Right lung (tissue), 2 donors: ENCODE measurements at regions not wholly inside any gene's neighbourhood (a gene's known extent, or its start where the extent isn't known, plus 50 kb on each side); places are given as distances from the start of the nearest gene placed in this dataset.
"Not testable (repeated sequence)": the region's sequence is repeated elsewhere in the genome, so short reads cannot be mapped to it uniquely, and the experiment has no call there.

Experiments used
- DNase-seq, 2 donors: peaks; one replicate each; pipeline ENCODE4 v3.0.0-alpha.2; 2013

DNA sequence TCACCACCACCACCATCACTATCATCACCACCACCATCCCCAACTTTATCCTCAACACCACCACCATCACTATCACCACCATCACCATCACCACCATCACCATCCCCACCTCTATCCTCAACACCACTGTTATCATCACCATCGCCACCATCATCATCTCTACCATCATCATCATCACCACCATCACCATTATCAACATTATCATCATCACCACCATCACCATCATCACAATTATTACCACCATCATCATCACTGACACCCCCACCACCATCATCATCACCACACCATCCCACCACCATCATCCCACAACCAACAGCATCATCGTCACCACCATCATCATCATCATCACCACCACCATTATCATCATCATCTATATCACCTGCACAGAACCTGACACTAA is 188.4 kb upstream of the PWP1 start:
- no peak for DNase-seq

DNA sequence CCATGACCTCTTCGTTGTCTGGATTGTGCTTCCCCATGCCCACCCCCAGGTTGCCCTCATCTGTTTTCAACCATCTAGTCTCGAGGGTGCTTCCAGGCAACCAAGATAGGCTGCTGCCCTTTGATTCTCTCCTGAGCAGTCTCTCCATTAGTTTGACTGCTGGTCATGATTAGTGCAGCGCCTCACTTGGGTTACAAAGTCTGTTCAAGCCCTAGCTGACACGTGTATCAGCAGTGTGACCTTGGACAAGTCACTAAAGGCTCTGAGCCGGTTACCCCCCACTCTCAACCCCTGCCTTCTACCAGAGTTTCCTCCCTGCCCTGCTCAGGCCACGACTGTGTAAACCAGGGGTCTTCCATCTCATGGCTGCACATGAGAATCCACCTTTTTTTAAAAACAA is 185.3 kb upstream of the PWP1 start:
- no peak for DNase-seq

DNA sequence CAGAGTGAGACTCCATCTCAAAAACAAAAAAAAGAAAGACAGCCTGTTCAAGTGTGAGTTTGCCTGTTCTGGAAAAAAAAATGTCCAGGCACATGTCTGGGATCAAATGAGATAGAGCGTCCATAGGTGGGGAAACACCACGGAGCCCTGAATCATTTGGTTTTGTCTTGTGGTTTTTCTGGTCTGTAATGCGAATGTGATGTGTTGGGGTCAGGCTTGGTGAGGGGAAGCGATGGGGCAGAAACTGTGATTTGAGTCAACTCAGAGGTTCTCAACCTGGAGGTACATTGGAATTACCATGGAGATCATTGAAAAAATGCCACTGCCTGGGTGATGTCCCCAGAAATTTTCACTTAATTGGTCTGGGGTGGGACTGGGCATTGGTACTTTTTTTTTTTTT is 183.9 kb upstream of the PWP1 start:
- DNase-seq = no peak

DNA sequence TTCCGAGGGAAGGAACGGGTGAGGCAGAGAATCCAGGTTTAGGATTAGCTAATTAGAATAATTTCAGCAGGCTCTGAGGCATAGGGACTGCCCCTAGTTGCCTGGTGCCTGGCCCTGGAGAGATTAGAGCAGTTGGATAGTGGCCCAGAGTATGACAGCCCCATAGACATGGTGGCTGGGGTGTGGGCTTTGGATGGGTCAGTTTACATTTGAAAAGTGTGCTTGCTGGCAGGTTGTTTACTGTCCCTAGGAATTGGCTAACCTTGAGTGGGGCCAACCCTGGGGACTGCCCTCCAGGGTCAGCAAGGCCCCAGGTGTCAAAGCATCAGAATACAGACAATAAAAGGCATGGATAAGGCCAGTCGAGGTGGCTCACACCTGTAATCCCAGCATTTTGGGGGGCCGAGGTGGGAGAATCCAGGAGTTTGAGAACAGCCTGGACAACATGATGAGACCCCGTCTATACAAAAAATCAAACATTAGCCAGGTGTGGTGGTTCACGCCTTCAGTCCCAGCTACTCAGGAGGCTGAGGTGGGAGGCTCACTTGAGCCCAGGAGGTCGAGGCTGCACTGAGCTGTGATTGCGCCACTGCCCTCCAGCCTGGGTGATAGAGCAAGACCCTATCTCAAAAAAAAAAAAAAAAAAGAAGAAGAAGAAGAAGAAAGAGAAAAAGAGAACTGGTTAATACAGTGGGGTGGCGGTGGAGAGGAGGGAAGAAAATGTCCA is 182.3 kb upstream of the PWP1 start:
- no peak for DNase-seq

DNA sequence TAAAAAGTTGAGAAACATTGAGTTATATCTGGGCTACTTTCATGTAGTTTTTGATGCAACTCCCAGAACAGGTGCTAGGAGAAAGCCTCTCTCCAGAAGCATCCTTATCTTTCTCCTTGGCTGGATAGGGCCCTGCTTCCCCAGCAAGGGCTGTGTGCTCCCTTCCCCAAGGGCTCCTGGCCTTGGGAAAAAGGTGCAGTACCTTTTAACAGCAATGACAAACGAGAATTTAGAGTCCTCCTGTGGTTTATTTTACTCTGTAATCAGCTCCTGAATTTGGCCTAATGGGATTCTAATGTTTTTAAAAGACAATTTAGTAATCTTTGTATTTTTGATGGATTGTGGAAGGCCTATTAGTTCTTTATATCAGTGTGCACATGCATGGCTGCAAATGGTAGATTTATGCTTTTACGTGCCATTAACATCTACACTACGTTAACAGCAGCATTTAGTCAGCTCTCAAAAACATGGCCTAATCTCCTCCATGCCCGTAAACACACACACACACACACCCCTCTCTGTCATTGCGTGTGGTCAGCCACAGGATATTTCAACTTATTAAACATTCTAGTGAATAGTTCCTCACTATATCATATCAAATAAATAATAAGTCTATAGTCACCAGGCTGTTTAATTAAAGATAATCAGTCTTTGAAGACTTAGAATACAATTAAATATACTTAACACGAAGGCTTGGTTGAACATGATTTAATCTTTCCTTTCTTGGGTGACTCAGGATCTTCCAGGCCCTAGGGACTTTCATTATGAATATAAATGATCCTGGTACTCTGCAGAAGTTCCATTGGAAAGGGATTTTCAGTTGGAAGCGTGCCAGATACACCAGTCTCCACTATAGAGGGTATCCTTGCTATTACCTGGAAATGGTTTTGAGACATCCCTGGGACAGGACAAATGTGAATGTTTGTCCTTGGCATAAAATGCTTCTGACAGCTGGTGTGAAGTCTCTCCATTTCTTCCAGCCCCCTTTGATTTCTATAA is 181.4 kb upstream of the PWP1 start:
- no peak for DNase-seq

DNA sequence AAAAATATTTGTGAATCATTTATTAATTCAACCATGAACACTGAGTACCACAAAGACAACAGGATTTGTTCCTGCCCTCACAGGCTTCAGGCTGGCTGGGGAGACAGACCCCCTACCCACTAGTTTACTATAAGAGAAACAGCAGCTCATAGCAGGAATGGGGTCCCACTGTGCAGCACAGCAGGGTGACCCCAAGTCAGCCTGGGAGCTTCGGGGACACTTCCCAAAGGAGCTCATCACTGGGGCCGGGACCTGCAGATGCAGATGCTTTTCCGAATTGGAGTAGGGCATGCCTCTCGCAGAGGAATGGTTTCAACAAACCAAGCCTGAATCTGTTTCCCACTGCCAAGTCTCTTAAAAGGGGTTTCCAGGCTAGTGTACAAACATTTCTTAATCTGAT is 176.2 kb upstream of the PWP1 start:
- no peak for DNase-seq

DNA sequence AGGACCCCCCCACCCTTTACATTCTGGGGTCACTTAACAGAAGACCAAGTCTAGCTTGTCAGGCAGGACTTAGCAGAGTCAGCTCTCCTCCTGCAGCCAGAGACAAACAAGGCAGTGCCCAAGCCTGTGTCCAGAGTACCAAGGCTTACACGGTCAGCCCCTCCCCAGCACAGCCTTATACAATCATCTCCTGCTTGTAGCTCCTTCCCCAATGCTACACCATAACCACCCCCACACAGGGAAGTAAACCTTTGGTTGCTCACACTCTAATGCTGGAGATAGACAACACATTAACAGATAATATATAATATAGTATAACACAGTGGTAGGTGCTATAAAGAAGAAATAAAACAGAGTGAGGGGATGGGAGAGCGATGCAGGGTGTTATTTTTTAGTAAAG is 175.4 kb upstream of the PWP1 start:
- no peak for DNase-seq

DNA sequence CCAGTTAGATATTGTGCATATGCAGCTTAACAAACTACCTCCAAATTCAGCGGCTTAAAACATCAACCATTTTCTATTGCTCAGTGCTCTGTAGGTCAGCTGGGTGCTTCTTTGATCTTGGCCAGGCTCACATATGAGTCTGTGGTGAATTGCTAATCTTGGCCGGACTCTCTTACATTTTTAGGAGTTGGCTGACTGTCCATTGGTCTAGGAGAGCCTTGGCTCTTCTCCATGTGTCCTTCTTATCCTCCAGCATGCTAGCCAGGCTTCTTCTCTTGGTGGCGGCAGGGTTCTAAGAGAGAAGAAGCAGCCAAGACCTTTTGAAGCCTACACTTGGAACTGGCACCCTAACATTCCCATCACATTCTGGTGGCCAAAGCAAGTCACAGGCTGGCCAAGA is 174.3 kb upstream of the PWP1 start:
- no peak for DNase-seq

DNA sequence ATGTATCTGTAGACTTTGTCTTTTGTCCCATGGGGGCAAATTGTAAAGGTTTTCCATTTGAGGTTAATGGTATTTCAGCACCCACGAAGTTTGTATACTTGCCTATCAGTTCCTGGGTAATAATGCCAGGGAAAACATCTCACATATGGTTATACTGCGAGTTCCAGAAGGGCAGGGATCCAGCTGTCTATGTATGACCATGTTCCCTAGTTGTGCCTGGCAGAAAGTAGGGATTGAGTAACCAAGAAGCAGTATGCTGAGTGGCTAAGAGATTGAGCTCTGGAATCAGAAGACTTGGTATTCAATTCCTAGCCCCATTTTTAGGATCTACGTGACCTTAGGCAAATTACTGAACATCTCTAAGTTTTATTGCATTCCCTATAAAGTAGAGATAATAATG is 173.2 kb upstream of the PWP1 start:
- DNase-seq = no peak

DNA sequence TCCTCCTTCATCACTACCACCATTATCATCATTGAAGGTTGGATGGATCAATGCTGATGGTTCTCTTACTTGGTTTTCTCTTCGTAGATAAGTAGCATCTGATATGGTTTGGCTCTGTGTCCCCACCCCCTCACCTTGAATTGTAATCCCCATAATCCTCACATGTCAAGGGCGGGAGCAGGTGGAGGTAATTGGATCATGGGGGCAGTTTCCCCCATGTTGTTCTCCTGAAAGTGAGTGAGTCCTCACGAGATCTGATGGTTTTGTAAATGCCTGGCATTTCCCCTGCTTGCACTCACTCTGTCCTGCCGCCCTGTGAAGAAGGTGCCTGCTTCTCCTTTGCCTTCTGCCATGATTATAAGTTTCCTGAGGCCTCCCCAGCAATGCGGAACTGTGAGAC is 172.4 kb upstream of the PWP1 start:
- DNase-seq = no peak

DNA sequence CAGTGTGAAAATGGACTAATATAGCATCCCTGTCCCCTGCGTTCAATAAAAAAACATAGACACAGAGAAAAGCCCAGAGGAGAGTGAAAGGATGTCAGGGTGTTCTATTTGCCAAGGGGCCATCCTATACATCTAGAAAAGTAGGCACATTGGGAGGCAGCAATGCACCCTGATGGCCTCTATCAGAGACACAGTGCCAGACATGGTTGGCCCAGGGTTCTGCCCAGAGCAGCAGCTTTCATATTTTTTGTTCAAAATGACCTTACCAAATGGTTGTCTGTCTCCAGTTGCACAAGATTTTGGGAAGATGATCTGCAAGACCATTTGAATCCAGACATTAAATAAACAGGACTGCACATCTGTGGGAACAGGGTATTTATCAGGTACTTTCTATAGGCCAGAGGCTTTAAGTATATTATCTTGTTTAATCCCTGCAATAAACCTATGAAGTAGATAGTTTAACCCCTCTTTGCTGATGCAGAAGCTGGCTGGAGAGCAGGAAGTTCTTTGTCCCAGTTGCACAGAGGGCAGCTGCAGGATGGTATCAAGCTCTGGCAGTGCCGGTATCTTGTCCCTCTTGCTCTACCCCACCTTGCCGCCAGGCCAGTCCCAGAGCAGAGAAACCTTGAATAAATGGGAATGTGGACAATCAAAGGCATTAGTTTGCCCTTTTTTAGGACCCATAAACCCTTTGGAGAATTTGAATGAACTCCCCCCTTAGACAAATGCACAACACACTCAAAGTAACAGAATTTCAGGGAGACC is 171.8 kb upstream of the PWP1 start:
- DNase-seq = no peak

DNA sequence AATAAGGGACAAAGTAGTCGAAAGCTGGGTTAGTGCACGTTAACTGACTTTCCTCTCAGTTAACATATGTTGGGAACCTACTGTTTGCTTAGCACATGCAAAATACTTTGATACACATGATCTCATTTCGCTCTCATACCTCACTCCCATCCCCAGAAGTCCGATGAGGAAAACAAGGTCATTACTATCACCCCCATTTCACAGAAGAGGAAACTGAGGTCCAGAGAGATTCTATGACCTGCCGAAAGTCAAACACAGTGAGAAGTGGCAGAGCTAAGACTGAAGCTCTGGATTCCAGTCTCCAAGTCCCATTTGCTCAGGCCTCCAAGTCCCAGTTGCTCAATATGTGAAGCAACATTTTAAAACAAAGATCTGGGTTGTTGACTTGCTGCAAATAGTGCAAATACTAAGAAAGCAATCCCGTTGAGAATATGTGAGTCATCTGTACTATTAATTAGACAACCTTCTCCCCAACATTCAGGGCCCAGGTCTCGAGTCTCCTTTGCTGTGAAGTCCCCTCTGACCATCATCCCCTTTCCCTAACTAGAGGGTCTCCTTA is 170.6 kb upstream of the PWP1 start:
- no peak for DNase-seq

DNA sequence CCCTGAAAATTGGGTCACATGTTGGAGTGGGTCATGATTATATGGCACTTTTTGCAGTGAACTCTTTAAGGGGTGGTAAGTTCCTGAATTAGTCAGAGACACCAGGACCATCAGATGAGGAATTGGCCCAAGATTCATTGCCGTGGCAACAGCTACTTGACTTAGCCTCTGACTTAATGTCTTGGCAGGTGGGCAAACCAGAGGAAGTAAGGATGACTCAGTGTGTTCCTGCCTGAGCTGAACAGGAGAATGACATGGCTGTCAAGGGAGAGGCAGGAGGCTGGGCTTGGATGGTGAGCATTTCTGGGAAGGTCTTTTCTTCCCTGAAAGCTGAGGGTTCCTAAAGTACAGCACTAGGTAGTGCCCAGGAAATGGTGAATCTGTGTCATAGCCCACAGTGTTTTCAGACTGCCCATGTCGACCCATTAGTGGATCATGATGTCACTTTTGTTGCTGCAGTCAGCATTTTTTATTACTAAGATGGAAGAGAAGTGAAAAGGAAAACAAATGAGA is 170.1 kb upstream of the PWP1 start:
- no peak for DNase-seq

DNA sequence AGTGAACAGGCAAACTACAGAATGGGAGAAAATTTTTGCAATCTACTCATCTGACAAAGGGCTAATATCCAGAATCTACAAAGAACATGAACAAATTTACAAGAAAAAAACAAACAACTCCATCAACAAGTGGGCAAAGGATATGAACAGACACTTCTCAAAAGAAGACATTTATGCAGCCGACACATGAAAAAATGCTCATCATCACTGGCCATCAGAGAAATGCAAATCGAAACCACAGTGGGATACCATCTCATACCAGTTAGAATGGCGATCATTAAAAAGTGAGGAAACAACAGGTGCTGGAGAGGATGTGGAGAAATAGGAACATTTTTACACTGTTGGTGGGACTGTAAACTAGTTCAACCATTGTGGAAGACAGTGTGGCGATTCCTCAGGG is 167.8 kb upstream of the PWP1 start:
- DNase-seq = not testable (repeated sequence)

DNA sequence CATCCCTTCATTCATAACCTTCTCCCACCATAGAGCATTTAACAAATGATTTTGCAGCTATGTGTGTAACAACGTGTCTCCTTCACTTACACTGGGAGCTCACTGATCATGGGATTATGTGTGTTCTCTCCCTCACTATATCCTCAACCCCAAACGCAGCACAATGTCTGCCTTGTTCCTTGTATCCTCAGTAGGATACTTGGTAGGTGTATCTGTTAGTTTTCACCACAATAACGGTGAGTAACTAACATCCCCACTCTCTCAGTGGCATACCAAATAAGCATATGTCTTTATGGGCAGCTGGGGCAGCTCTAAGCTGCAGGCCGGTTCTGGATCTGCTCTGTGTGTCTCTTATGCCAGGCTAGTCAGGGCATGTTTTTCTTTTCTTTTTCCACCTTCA is 166.7 kb upstream of the PWP1 start:
- DNase-seq = no peak

DNA sequence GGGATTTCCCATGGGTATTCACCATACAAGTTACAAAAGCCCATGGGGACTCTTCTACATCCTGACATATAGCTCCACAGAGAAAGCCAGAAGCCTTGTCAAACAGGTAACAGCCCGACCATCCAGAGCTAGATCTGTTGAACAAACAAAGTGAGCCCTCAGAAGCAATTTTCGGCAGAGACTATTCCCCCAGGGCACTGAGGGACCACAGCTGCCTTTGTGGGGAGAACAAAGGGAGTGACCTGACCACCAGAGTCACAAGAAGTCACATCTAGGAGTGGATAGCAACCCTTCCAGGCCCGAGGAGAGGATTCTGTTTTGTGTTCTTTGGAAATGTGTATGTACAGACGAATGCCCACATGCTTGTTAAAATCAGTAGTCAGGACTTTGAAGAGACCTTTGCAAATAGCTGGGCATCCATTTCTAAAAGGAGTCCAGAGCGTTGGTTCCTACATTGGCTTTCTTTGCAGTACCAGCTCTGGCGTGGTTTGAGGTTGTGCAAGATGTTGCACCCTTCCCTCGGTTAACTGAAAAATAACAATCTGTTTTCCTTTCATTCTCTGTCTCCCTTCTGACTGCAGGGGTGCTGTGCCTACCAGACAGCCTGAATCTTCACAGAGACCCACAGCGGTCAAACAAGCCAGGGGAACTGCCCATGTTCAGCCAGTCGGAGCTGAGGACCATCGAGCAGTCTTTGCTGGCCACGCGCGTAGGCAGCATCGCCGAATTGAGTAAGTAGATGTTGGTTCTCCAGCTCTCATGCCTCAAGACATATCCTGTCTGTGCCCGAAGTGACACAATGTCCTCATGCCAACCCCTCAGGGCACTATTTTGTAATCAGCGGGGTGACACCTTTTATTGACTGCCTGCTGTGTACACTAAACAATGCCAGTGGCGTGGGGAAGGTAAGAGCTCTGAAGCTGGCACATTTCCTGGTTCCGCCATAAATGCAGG is 165.4 kb upstream of the PWP1 start:
- DNase-seq = no peak

DNA sequence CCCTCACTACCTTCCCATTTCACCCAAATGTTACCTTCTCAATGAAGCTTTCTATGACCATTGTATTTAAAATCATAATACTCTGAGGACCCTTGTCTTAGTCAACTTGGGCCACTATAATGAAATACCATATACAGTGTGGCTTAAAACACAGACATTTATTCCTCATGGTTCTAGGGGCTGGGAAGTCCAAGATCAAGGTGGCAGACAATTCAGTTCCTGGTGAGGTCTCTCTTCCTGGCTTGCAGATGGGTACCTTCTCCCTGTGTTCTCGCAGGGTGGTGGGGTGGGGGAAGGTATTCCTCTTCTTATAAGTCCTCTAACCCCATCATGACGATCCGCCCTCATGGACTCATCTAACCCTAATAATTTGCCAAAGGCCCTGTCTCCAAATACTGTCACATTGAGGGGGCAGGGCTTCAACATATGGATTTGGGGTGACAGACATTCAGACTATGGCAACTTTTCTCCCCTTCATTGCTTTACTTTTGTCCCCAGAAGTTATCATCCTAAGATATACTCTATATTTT is 163.7 kb upstream of the PWP1 start:
- DNase-seq = no peak

DNA sequence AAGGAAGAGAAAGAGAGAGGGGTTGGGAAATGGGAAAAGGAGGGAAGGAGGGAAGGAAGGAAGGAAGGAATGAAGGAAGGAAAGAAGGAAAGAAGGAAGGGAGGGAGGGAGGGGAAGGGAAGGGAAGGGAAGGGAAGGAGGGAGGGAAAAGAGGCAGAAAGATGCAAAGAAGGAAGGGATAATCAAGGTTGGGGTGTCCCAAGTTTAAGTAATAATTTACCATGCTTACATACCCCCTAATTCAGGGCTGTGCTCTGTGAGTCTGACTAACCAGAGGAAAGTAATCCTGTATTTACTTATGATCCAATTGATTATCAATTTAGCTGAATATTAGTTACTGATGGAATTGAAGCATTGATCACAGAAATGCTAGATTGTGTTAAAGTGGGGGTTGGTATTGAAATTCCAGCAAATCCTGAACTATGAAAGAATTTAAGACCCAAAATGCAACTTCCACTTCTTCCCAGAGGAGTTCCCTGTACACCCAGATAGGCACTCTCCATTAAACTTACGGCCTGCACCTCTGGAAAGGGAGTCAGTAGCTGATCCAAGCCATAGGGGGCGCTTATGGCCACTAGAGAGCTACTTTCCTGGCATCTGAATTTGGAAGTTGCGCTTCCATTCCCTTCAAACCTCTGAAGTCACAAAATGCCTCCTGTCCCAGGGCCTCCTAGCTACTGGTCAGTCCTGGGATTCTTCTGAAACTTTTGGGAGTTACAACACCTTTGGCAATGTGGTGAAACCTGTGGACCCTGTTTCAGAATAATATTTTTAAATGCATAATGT is 162.7 kb upstream of the PWP1 start:
- no peak for DNase-seq

DNA sequence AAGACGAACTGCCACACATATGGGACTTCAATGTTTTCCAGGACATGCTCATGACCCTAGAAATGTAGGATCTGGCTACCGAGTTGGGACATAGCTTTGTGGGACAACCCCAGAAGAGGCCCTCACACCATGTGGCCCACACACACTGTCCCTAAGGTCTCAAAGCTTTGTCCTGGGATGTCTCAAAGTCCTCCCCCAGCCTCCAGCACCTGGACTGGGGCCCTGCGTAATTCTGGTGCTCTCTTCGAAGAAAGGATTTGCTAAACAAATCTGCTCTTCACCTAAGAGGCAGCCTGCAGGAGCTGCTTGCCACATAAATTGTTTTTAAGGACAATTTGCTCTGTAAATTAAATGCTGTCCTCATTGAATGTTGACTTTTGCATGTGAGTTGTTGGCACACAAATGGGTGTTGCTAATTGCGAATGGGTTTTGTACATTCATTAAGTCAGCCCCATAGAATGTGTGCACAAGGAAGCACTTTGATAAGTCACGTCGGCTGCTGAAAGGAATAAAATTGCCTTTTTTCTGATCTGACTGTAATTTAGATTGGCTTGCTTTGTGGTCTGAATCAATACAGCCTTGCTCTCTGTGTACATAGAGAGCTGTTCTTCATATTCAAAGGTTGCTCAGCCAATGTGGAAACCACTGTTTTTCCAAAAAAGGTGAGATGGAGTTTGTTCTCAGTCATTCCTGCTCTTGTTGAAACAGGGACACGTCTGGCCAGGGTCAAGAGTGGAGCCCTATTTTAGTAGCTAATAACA is 161.6 kb upstream of the PWP1 start:
- no peak for DNase-seq
